PFSK-1 (cell line): ENCODE measurements at regions not wholly inside any gene's neighbourhood (a gene's known extent, or its start where the extent isn't known, plus 50 kb on each side); places are given as distances from the start of the nearest gene placed in this dataset.

Experiments
- FOXP2 ChIP-seq: optimal IDR thresholded peaks from 2 replicates; pipeline ENCODE3; 2011; ENCODE audit warnings: borderline replicate concordance, control low read depth, inconsistent platforms; ENCODE audit not compliant: insufficient read depth; ENCODE audit errors: extremely low read length, extremely low read depth
- POLR2AphosphoS5 ChIP-seq: IDR thresholded peaks from 2 replicates; pipeline ENCODE4 v1.6.1; 2012; ENCODE audit warnings: low read depth, mild to moderate bottlenecking, control low read depth, low read length, moderate library complexity
- REST ChIP-seq, 2 experiments: IDR thresholded peaks; 2 replicates each; pipeline versions ENCODE4 v1.6.1 to v1.8.0; 2011 to 2012; ENCODE audit warnings: low read depth in 2 of 2, low read length in 2 of 2, control low read depth in 1 of 2, inconsistent platforms in 1 of 2, mild to moderate bottlenecking in 1 of 2, moderate library complexity in 1 of 2; ENCODE audit not compliant: insufficient read depth in 1 of 2
- SIN3A ChIP-seq: IDR thresholded peaks from 2 replicates; pipeline ENCODE4 v1.6.1; 2012; ENCODE audit warnings: mild to moderate bottlenecking, low read length, moderate library complexity, borderline replicate concordance; ENCODE audit not compliant: insufficient read depth
- TAF1 ChIP-seq: IDR thresholded peaks from 2 replicates; pipeline ENCODE4 v1.6.1; 2012; ENCODE audit warnings: low read length, control low read depth, borderline replicate concordance; ENCODE audit not compliant: insufficient read depth

- TF ChIP-seq REST (IDR thresholded peaks at IDR 0.05; ENCODE audit: insufficient read depth in 1 of 2, low read depth in 2 of 2, low read length in 2 of 2) (no peak), TAF1 (no peak), SIN3A (no peak), POLR2AphosphoS5 (no peak), FOXP2 (no peak)
Observed at GRCh38 chr2:172198908-172199307, 96.2 kb upstream of the DLX2 start.

- TF ChIP-seq FOXP2 (no peak), POLR2AphosphoS5 (no peak), REST (IDR thresholded peaks at IDR 0.05; ENCODE audit: insufficient read depth in 1 of 2, low read depth in 2 of 2, low read length in 2 of 2) (no peak), SIN3A (no peak), TAF1 (no peak)
Observed at GRCh38 chr2:172200495-172201085, 97.9 kb upstream of the DLX2 start.

GRCh38 chr2:172204309-172204708, 101.6 kb upstream of the DLX2 start:
- TF ChIP-seq FOXP2, result no peak
- no peak for TF ChIP-seq POLR2AphosphoS5
- TF ChIP-seq REST (IDR thresholded peaks at IDR 0.05; ENCODE audit: insufficient read depth in 1 of 2, low read depth in 2 of 2, low read length in 2 of 2), result no peak

GRCh38 chr2:172204762-172205161, 102.1 kb upstream of the DLX2 start:
- TF ChIP-seq TAF1 (no peak), REST (IDR thresholded peaks at IDR 0.05; ENCODE audit: insufficient read depth in 1 of 2, low read depth in 2 of 2, low read length in 2 of 2) (no peak), FOXP2 (no peak), SIN3A (no peak), POLR2AphosphoS5 (no peak)

- TF ChIP-seq REST (IDR thresholded peaks at IDR 0.05; ENCODE audit: insufficient read depth in 1 of 2, low read depth in 2 of 2, low read length in 2 of 2) (no peak), TAF1 (no peak), SIN3A (no peak), POLR2AphosphoS5 (no peak), FOXP2 (no peak)
Observed at GRCh38 chr2:172205292-172205691, 102.6 kb upstream of the DLX2 start.
